ENCODE measurements at regions not wholly inside any gene's neighbourhood (a gene's known extent, or its start where the extent isn't known, plus 50 kb on each side); places are given as distances from the start of the nearest gene placed in this dataset.

GRCh38 chr6:74578339-74578738 lies 627.5 kb downstream of the COL12A1 start:
- peak; percentile 49 for TF ChIP-seq TEAD4 (IDR thresholded peaks at IDR 0.05)
- TF ChIP-seq EP300 (IDR thresholded peaks at IDR 0.05; ENCODE audit: borderline replicate concordance), result peak; percentile 63
- TF ChIP-seq REST (IDR thresholded peaks at IDR 0.05; ENCODE audit: low read depth), result no peak
- TF ChIP-seq FOXM1 (IDR thresholded peaks at IDR 0.05; ENCODE audit: borderline replicate concordance, low read depth), result peak; percentile 57; the same call in 1 of the 2 replicates
- peak; percentile 67 for TF ChIP-seq TCF12 (IDR thresholded peaks at IDR 0.05; ENCODE audit: low read depth)
- TF ChIP-seq CEBPB (IDR thresholded peaks at IDR 0.05), result no peak

DNA sequence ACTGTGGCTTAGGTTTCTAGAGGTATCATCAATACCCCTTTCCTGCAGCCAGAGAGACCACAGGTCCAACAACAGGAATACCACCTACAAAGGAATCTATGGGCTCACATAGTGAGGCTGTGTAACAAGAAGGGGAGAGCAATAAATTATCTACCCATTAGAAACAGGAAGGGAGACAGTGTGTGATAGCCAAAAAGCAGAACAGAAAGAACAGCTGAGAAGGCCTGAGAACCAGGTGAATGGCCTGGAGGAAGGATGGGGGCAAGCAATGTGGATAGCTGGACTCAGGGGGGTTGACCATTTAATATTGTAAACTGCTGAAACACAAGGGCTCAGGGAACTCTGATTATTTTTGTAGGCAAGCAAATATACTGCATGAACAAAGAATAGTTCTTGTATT lies 628.2 kb downstream of the COL12A1 start:
- TF ChIP-seq REST (IDR thresholded peaks at IDR 0.05; ENCODE audit: low read depth), result no peak
- no peak for TF ChIP-seq TCF12 (IDR thresholded peaks at IDR 0.05; ENCODE audit: low read depth)
- TF ChIP-seq USF1 (IDR thresholded peaks at IDR 0.05), result no peak
- no peak for TF ChIP-seq ZBTB7A (IDR thresholded peaks at IDR 0.05; ENCODE audit: low read depth)
- TF ChIP-seq CEBPB (IDR thresholded peaks at IDR 0.05), result no peak

DNA sequence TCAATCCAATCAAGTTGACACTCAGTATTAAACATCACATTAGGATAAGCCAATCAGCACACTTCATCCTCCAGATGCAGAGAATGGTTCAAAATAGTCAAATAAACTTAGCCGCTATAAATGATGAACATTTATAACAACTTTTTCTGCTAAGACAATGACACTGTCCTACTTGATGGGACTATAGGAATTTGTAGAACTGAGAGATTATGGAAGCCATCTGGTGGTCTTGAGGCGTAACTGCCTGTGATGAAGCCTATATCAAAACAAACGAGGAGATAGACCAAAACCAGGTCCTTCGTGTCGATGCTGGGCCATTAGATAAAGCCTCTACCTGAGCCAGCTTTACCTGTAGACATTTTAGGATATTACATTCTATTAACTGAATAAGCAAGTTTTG lies 631.1 kb downstream of the COL12A1 start:
- no peak for TF ChIP-seq USF1 (IDR thresholded peaks at IDR 0.05)
- no peak for TF ChIP-seq ZBTB7A (IDR thresholded peaks at IDR 0.05; ENCODE audit: low read depth)
- TF ChIP-seq, protein P1, sequence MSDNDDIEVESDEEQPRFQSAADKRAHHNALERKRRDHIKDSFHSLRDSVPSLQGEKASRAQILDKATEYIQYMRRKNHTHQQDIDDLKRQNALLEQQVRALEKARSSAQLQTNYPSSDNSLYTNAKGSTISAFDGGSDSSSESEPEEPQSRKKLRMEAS (IDR thresholded peaks at IDR 0.05), result no peak
- no peak for TF ChIP-seq YY1 (IDR thresholded peaks at IDR 0.05; ENCODE audit: low read depth)
- no peak for TF ChIP-seq EP300 (IDR thresholded peaks at IDR 0.05; ENCODE audit: borderline replicate concordance)
- TF ChIP-seq NFIC (IDR thresholded peaks at IDR 0.05), result no peak
- peak; percentile 33 for TF ChIP-seq RAD21 (IDR thresholded peaks at IDR 0.05; ENCODE audit: low read depth)
- TF ChIP-seq FOXM1 (IDR thresholded peaks at IDR 0.05; ENCODE audit: borderline replicate concordance, low read depth), result no peak

DNA sequence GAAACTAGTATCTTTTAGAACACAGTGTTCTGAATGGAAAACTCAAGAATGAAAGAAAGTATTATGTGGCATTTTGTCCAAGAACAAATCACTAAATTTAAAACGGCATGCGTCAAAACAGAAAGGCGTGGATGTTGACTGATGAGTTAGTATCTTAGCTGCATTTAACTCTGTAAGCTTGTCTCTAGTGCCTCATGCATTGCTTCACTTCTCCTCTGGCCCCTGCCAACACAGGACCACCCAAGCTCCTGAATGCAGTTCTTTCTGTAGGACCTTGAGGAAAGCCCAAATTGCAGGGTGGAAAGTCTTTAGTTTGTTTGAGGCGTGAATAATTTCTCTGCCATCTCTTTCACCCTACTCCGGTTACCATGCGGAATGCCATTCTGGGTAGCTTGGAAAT lies 632.2 kb downstream of the COL12A1 start:
- TF ChIP-seq CEBPB (IDR thresholded peaks at IDR 0.05), result no peak
- TF ChIP-seq NFIC (IDR thresholded peaks at IDR 0.05), result no peak
- TF ChIP-seq CREB1 (IDR thresholded peaks at IDR 0.05; ENCODE audit: low read depth), result no peak
- TF ChIP-seq TAF1 (IDR thresholded peaks at IDR 0.05; ENCODE audit: low read depth), result no peak
- no peak for TF ChIP-seq EGR1 (IDR thresholded peaks at IDR 0.05)
- TF ChIP-seq, protein P1 (IDR thresholded peaks at IDR 0.05), result no peak
- no peak for TF ChIP-seq FOXM1 (IDR thresholded peaks at IDR 0.05; ENCODE audit: borderline replicate concordance, low read depth)
- TF ChIP-seq TCF12 (IDR thresholded peaks at IDR 0.05; ENCODE audit: low read depth), result no peak
- no peak for TF ChIP-seq REST (IDR thresholded peaks at IDR 0.05; ENCODE audit: low read depth)
- TF ChIP-seq ZBTB7A (IDR thresholded peaks at IDR 0.05; ENCODE audit: low read depth), result no peak
- TF ChIP-seq USF1 (IDR thresholded peaks at IDR 0.05), result no peak
- TF ChIP-seq YY1 (IDR thresholded peaks at IDR 0.05; ENCODE audit: low read depth), result no peak
- no peak for TF ChIP-seq RAD21 (IDR thresholded peaks at IDR 0.05; ENCODE audit: low read depth)
- TF ChIP-seq TEAD4 (IDR thresholded peaks at IDR 0.05), result no peak
- TF ChIP-seq EP300 (IDR thresholded peaks at IDR 0.05; ENCODE audit: borderline replicate concordance), result no peak

GRCh38 chr6:74570044-74570443 lies 635.8 kb downstream of the COL12A1 start:
- TF ChIP-seq ZBTB7A (IDR thresholded peaks at IDR 0.05; ENCODE audit: low read depth) (no peak), CEBPB (IDR thresholded peaks at IDR 0.05) (no peak), REST (IDR thresholded peaks at IDR 0.05; ENCODE audit: low read depth) (no peak), FOXM1 (IDR thresholded peaks at IDR 0.05; ENCODE audit: borderline replicate concordance, low read depth) (no peak), EGR1 (IDR thresholded peaks at IDR 0.05) (no peak), YY1 (IDR thresholded peaks at IDR 0.05; ENCODE audit: low read depth) (no peak), TCF12 (IDR thresholded peaks at IDR 0.05; ENCODE audit: low read depth) (no peak), RAD21 (IDR thresholded peaks at IDR 0.05; ENCODE audit: low read depth) (no peak), EP300 (IDR thresholded peaks at IDR 0.05; ENCODE audit: borderline replicate concordance) (no peak), NFIC (IDR thresholded peaks at IDR 0.05) (no peak), TAF1 (IDR thresholded peaks at IDR 0.05; ENCODE audit: low read depth) (no peak), USF1 (IDR thresholded peaks at IDR 0.05) (no peak), CREB1 (IDR thresholded peaks at IDR 0.05; ENCODE audit: low read depth) (no peak), TEAD4 (IDR thresholded peaks at IDR 0.05) (no peak)
- TF ChIP-seq, protein P1 (IDR thresholded peaks at IDR 0.05), result no peak

Measured in Ishikawa (cell line).